Hematopoietic multipotent progenitor cell treated with erythropoietin and hydrocortisone succinate and interleukin-3 and kit ligand, for 4 days (in vitro differentiated cells): ENCODE measurements at regions not wholly inside any gene's neighbourhood (a gene's known extent, or its start where the extent isn't known, plus 50 kb on each side); places are given as distances from the start of the nearest gene placed in this dataset.
"Not testable (repeated sequence)": the region's sequence is repeated elsewhere in the genome, so short reads cannot be mapped to it uniquely, and the experiment has no call there.

ENCODE experiments used
- DNase-seq: peaks from one replicate; pipeline ENCODE4 v3.0.0-alpha.2; 2015

DNA sequence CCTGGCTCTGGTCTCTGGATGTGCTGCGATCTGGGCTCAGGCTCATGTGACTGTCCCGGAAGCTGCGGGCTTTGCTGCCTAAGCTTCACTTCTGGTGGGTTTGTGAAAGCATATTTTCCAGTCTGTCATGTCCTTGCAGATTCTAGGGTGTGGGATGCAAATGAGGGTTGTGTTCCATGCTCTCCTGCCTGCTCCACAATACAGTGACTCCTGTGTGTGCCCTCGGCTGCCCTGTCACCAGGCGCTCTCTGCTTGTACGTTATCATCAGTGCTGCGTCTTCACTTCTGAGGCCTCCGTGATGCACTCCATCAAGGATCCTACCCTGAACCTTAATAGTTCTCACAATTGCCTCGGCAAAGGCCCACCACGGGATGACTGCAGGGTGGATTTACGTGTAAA is 84.2 kb downstream of the TTLL2 start:
- no peak for DNase-seq

DNA sequence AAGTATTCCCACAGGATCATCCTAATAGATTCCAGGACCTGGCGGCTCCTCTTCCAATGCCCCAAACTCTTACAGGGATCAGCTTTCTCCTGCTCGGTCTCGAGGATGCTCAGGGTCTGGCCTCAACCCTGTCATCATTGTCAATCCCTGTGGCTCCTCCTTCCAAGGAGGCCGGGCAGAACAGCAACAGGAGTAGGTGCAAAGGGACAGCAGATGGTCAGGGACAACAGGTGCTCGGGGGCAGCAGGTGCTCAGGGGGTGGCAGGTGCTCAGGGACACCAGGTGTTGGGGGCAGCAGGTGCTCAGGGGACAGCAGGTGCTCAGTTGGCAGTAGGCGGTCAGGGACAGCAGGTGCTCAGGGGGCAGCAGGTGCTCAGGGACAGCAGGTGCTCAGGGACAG is 84.8 kb downstream of the TTLL2 start:
- DNase-seq = no peak

DNA sequence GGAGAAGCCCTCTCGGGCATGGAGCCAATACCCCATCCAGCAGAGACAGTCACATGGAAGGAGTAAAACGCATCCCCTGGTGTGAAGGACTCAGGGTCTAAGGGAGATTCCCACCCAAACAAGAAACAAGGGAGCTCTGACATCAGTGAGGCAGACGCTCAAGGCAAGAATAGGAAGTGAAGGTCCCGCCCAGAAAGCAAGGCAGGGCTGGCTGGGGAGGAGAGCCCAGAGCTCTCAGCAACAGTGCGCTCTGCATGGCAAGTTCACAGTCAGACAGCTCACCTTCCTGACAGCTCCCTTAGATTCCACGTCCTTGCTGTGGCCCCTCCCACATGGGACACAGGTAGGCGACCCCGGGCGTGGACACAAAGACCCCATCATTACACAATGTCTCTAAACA is 85.6 kb downstream of the TTLL2 start:
- DNase-seq = no peak

GRCh38 chr6:167412506-167412905 is 87.6 kb downstream of the TTLL2 start:
- no peak for DNase-seq

DNA sequence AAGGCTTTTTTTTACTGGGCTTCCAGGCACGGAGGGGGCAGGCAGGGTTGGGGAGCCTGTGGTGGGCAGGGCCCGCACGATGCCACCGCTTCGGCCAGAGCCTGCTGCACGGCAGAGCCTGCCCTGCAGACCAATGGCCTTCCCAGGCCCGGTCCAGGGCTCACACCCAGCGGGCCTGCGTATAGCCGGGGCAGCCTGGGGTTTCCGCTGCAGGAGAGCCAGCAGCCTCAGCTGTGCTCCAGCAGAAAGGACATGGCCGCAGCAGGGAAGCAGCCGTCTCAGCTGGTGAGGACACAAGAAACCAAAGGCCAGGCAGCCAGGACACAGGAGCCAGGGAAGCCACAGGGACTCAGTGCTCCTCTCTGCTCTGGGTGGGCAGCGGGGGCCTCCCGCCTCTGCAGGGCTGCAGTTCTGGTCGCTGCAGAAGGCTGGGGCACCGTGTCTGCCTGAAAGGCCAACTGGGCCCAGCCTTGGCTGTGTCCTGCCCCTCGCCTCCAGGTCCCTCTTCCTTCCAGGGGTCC is 90.6 kb downstream of the TTLL2 start:
- DNase-seq = no peak

- no peak for DNase-seq
Observed at GRCh38 chr6:167416676-167417430, 92.0 kb downstream of the TTLL2 start.

DNA sequence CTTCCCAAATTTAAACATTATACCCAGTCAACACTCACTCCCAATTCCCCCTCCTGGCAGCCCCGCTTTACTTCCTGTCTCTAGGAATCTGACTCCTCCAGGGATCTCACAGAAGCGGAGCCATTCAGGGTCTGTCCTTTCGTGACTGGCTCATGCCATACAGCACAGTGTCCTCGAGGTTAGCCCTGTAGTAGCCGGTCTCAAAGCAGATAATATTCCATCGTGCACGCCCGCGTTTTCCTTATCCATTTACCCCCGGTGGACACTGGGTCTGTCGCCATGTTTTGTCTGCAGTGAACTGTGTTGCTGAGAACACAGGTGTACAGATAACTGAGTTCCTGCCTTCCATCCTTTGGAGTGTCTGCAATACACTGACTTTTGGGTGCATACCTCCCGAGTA is 95.3 kb downstream of the TTLL2 start:
- DNase-seq = no peak

- peak; percentile 48 for DNase-seq
Observed at GRCh38 chr6:167420858-167421766, 96.2 kb downstream of the TTLL2 start.

GRCh38 chr6:167421944-167422343 is 97.1 kb downstream of the TTLL2 start:
- DNase-seq = not testable (repeated sequence)

GRCh38 chr6:167422934-167423333 is 98.0 kb downstream of the TTLL2 start:
- DNase-seq = no peak

DNA sequence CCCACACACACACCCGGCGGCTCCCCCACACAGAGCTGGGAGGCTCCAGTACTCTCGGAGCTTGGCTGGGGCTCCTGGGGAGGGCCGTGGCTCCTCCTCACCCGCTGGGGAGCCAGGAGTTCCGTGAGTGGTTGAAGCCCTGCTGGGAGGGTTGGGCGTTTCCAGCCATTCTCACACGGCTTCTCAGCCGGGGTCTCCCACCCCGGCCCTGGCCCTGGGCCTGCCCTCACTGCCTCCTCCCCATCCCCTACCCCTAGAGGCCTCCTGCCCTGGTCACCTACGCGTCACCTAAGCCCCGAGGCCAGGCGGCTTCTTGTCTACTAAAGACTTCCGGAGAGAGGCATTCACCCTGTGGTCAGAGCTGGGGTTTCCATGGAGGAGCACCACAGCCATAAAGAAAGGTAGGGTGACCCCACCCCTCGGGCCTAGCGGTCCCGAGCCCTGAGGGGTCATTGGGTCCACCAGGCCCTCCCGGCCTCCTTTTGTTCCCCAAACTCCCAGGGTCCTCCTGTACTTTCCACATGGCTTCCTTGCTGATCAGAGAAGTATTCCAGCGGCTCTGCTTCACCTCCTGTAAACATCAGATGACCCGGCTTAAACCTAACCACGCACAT is 99.3 kb downstream of the TTLL2 start:
- DNase-seq = no peak

DNA sequence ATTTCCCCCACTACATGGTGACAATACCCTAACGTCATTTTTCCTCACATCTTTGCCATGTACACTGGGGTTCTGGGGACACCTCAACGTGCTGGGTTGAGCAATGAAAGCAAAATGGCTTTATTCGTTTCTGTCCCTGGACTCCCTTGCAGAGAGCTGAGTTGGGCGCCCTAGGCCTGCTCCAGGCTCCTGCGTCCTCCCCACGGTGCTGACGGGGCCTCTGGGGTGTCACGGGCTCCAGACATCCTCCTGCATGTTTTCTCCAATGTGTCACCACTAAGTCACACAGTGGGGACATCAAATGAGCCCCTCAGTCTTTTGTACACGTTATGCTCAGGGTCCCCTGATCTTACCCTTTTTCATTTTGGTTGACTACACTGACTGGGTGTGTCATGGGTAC is 99.8 kb downstream of the TTLL2 start:
- no peak for DNase-seq

DNA sequence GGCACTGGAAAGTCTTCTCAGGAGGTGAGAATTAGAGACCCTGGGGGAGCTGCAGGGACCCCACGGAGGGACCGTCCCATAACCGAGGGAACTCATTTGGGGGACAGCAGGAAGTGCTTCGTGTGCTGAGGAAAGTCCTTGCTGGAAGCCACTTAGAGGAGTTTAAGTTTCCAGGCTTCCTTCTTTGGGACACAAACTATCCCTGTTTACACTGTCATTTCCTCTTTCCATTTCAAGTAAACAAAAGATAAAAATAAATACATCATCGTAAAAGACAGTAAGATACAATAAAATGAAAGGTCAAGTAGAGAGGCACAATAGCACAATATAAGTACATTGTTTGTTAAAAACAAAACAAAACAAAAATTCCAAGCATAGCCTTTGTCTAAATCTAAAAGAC is 101.2 kb downstream of the TTLL2 start:
- DNase-seq = no peak

DNA sequence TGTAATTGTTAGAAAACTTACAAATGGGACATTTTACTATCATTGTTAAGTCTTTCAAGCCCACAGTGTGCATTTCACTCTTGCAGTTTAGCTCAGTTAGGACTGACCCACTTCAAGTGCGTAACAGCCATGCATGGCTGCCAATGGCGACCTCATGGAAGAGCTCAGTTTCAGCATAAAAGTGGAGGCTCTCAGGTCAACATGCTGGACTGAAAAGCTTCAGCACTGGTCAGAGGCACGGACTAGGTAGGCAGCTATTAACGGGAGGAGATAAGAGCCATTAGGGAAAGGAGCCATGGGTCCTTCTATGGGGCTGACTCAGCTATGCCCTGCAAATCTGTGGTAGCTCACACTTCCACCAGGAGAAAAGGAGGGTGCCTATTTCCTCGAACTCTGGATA is 101.8 kb downstream of the TTLL2 start:
- DNase-seq = no peak

DNA sequence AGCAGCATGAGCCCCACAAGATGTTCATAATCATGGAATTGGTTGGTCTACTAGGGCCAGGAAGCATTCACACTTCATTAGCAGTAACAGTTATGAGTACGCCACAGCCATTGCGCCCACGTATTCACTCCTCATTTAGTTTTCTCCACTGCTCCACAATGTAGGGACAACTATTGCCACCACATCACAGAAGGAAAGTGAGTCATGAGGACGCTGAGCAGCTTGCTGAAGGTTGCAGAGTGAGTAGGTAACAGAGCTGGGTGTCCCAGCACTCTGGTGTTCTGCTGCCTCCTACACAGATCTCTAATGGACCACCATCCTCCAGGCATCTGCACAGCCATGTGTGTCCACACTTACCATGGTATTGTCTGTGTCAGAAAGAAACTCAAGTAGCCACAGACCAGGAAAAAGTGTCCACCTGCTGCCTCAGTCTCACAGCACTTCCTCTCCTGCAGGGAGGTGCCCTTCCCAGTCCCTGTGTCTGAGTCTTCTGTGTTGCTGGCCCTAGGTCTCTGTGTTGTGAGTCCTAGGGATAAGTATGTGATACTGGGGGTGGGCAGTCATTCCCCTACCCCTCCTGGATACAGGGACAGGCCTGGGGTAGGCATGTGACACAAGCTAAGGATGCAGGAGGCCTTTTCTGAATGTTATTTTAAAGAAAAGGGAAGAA is 103.9 kb downstream of the TTLL2 start:
- no peak for DNase-seq

- DNase-seq = no peak
Observed at GRCh38 chr6:167429353-167429752, 104.5 kb downstream of the TTLL2 start.

GRCh38 chr6:167435209-167435728 is 110.4 kb downstream of the TTLL2 start:
- DNase-seq = no peak

DNA sequence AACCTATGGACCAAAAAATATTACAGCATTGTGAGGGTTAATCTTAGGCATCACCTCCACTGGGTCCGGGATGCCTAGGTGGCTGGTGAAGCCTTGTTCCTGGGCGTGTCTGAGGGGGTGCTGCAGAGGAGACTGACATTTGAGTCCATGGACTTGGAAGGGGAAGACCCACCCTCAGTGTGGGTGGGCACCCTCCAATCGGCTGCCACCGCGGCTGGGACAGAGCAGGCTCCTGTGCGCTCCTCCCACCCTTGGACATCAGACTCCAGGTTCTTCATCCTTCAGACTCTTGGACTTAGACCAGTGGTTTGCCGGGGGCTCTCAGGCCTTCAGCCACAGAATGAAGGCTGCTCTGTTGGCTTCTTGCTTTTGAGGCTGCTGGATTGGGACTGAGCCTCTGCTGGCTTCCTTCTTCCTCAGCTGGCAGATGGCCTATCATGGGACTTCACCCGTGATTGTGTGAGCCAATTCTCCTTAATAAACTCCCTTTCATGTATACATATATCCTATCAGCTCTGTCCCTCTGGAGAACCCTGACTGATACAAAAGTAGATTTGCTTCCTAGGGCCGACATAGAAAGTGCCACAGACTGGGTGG is 113.1 kb downstream of the TTLL2 start:
- no peak for DNase-seq

DNA sequence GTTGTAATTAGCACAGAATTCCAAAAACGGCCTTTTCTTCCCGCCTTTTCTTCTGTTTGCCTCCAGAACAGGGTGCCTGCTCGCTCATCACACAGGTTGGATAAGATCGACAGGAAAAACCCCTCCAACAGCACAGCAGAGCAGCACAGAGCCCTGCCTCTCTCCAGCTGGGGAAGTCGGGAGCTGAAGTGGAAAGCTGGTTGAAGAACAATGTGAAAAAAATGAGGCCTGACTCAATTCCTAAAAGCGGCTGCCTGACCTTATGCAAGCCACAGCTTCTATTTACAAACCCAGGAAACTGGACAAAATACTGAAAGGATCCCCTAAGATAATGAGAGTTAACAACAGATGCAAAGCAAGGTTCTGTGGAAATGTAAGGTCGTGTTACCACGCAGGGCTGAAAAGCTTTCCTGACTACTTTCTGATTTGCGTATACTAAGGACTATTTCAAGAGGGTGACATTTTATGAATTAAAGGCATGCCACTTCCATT is 116.9 kb downstream of the TTLL2 start:
- DNase-seq = no peak

- no peak for DNase-seq
Observed at GRCh38 chr6:167442245-167442644, 117.4 kb downstream of the TTLL2 start.

DNA sequence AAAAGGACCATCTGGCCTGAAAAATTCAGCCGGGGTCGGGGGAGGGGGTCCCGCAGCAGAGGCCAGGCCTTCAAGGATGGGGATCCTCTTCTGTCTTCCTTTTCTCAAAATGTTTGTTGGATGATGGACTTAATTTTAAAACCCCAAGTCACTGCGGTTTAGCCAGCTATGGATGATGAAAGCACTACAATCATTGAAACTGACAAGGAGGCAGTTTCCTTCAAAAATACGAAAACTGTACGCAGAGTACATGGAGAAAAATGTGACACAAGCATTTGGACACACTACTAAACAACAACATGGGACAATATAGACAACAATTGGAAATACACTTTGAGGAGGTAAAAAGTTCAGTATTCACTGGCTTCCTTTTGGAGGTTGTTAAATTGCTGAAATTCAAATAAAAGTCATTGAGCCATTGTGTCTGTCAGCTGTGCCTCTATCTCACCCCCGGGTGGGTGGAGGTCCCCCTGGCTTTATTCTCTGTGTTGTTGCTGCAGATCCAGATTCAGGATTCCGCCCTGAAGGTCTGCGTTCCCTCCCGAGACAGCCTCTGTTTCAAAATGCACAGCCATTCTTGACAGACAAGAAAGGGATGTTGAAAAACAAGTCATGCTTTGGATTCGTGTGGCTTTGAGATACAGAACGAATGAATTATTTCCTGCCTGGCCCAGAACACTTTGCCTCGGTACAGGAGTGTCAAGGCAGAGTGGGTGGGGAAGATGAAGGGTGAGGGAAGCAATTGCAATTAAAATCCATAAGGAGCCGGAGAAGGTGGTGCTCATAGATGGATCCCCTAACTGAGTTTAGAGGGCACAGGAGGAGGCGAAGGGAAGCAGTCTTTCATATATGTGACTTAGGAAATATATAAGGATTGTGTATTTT is 118.2 kb downstream of the TTLL2 start:
- no peak for DNase-seq
